Daoy (cell line): ENCODE measurements at regions not wholly inside any gene's neighbourhood (a gene's known extent, or its start where the extent isn't known, plus 50 kb on each side); places are given as distances from the start of the nearest gene placed in this dataset.

Experiments
- DNase-seq: peaks from one replicate; pipeline ENCODE4 v3.0.0-alpha.2; 2015; ENCODE audit warnings: low read depth

DNA sequence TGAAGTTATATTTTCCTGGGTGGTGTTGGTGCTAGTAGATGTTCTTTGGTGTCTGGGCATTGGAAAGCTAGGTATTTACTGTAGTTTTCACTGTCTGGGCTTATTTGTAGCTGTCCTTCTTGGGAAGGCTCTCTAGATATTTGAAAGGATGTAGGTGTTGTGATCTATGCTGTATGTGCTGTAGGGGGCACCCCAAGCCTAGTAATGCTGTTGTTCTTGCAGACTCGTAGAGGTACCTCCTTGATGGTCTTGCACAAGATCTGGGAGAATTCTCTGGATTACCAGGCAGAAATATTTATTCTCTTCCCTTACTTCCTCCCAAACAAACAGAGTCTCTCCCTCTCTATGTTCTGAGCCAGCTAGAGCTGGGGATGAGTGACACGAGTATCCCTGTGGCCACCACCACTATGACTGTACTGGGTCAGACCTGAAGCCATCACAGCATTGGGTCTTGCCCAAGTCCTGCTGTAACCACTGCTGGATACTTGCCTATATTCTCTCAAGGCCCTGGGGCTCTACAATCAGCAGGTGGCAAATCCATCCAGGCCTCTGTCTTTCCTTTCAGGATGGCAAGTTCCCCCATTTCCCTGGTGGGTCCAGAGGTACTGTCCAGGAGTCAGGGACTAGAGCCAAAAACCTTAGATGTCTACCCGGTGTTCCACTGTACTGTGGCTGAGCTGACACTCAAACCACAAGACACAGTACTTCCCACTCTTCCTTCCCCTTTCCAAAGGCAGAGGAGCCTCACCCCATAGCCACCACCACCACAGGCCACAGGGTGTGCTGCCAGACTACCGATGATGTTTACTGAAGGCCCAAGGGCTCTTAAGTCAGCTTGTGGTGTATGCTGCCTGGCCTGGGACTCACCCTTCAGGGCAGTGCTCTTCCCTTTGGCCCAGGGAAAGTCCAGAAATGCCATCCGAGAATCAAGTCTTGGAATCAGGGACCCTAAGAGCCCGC lies 195.2 kb upstream of the DPPA4 start:
- DNase-seq: no peak

DNA sequence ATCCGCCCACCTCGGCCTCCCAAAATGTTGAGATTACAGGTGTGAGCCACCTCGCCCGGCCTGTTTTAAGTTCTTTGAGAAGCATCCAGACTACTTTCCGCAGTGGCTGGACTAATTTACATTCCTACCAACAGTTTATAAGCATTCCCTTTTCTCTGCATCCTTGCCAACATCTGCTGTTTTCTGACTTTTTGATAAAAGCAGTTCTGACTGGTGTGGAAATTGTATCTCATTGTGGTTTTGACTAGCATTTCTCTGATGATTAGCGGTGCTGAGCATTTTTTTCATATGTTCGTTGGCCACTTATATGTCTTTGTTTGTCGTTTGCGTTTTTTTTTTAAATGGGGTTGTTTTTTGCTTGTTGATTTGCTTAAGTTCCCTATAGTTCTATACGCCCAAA lies 208.4 kb upstream of the DPPA4 start:
- DNase-seq: no peak

DNA sequence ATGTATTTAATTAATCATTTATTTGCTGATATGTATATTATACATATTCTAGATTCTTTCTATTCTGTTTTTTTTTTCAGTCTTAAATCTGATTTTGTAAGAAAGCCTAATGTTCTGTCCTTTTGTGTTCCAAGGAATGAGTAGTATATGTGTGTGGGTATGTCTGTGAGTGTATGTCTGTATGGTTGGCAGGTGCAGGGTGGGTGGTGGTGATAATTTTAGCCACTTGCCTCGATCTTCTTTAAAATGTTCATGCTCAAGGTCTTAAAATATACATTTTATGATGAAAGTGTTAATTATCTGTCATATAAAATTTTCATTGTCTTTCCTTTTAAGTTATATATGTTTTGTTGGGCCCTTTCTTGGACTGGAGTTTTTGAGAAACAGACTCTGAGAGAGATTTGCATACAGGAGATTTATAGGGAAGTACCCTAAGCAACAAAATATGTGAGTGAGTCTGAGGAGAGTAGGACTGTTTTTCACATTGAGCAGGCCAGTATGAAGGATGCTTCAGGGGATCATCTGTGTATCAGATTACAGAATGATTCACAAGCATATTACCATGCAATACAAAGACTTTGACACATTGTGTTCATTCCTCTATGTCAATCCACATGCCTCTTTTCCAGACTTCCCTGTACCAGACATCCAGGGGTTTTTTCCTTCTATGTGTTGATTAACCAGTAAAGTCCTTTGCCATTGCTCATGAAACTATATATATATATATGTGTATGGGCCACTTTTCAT lies 211.0 kb upstream of the DPPA4 start:
- DNase-seq: no peak

DNA sequence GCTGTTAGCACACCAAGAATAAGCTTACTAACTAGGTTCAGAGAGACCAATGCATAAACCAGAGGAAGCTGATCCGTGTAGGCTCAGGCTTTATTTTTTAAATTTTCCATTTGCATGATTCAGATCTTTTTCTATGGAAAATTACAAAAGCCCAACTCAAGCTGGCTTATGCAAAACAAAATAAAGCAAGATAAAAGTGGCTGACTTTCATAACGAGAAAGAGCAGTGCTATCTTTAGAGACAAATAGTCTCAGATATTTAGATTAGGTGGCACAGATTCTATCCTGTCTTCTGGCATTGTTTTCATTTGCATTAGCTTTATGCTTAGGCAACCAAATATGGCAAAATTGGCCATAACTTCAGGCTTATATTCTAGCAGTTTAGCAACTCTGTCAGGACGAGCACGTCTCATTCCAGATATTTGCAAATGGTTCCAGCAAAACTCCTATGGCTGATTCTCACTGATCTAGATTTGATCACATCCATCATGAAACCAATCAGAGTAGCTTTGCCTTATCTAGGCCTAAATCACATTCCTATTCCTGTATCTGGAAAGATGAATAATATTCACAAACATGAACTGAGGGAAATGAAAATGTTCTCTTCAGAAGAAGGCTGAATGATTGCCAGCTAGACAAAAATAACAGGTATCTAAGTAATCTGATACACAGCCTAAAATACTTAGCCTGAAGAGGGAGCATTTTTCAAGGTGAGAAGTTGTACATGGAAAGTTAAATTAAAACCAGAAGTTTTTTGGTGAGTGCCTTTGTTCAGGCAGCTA lies 216.4 kb upstream of the DPPA4 start:
- no peak for DNase-seq

DNA sequence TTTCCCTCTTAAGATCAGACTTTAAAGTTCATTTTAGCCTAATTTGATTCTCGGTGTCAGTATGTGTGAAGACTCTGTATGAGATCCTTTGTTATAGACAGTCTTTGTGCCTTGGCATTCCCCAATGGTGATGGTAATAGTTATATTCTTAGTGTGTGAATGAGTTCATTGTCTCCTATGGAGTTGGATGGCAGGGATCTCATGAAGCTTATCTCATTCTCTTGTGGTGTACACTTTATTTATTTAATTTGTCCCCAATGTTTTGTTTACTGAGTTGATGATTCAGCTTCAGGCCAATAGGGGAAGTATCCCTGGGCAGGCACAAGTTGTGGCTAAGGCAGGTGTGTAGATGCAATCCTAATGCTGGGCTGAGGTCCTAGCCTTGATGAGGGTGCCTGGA lies 222.0 kb upstream of the DPPA4 start:
- DNase-seq: no peak

DNA sequence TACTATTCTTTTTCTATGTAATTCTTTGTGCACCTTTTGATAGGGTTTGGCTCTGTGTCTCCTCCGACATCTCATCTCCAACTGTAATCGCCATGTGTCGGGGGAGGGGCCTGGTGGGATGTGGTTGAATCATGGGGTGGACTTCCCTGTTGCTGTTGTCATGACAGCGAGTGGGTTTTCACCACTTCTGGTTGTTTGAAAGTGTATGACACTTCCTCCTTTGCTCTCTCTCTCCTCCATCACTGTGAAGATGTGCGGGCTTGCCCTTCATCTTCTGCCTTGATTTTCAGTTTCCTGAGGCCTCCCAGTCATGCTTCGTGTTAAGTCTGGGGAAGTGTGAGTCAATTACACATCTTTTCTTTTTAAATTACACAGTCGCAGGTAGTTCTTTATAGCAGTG lies 225.8 kb upstream of the DPPA4 start:
- no peak for DNase-seq

DNA sequence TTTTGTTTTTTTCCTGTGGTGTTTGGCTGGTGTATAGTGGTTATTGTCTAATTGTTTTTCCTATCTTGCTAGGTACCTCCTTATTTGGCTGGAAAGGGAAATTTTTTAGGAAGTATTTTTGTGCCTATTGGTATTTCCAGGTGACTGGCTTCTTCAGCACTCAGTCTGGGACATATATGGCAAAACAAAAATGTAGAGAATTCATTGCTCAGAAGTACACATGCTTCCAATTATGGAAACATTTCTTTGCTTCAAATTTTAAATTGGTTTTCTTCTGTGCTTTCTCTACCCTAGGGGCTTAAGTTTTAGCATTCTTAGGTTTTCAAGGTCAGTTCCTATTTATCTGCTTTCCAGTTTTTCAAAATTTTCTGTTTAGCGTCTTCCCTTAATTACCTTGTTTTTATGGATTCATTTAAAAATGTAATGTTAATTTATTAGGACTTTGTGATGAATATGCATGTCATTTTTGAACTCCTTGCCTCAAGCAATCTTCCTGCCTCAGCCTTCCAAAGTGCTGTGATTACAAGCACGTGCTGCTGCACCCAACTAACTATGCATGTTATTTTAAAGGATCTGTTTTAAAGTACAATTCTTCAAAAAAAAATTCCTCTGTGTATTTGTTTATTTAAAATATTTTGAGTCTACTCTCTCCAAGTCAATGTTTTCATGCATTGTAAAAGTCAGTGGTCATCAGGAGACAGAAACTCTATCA lies 231.9 kb upstream of the DPPA4 start:
- no peak for DNase-seq

DNA sequence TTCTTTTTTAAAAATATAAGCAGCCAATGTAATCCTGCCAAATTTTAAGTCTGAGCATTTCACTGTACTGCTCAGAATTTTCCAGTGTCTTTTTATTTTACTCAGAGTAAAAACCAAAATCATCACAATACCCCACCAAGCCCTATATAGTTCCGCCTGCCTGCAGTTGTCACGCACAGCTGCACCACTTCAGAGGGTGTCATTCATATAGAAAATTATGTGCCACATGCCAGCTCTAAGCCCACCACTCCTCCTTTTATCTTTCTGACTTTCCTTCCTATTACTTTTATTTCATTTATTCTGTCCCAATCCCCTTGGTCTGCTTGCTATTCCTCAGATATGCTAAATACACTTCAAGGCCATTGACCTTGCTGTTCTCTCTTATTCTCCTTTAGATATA lies 233.1 kb upstream of the DPPA4 start:
- DNase-seq: no peak

DNA sequence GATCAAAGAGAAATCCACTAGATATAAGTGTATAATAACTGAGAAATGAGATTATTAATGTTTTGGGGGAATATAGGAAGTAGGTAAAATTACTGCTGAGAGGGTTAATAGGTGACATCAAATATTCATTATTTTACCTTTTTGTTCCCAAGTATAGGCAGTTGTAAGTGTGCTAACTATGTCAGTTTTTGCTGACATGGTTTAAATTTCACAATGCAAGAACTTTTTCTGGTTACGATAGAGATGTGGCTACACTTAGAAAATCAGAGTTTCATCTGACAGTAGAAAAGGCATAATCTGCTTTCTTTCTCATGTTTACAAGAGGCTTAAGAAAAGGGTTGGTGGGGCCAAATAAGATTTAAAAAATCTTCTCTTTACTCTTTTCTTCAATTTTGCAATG lies 235.0 kb upstream of the DPPA4 start:
- DNase-seq: no peak

DNA sequence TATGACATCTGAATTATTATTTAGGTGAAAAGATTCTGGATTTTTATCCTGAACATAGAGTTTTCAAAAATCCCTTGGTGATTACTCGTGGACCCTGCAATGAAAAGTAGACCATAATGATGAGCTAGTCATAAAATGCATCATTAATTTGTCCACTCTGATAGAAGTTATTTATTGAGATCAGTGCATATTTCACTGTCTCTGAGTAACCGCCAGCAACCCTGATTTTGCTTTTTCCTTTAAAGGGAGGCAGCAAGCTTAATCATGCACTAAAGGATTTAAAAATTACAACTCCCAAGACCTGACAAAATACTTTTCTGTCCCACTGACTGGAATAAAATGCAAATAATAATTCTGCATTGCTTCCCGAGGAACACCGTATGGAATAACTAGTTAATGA lies 259.6 kb upstream of the DPPA4 start:
- DNase-seq: no peak

DNA sequence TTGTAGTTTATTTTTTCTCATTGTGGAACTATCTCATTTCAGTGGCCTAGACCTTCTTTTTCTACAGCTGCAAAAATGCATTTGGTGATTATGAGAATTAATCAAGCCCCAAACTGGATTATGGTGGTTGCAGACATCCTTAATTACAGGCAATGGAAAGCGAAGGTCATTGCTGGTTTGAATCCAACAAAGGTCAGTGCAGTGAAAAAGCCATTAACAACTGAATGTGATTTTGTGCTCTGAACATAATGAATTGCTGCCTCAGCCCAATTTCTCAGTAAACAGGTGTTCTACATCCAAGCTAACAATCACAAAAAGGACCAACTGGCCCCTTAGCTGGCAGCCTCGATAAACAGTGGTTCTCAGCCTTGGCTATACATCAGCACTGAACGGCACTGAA lies 260.1 kb upstream of the DPPA4 start:
- DNase-seq: no peak

DNA sequence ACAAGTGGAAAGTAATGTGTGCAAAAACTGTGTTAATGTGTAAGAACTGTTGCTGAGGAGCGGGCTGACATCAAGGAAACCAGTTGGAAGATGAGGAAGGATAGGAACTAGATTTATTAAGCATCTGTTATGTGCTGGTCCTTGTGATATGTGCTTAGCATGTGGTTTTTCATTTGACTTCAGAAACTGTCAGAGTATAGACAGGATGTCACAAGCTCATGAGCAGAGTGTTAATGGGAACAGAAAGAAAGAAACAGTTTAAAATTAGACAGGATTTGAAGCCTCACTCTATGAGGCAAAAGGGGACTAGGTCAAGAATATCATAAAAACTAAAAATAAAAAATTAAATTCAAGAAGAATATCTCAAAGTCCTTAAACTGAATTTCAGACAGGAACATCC lies 270.6 kb upstream of the DPPA4 start:
- DNase-seq: no peak

DNA sequence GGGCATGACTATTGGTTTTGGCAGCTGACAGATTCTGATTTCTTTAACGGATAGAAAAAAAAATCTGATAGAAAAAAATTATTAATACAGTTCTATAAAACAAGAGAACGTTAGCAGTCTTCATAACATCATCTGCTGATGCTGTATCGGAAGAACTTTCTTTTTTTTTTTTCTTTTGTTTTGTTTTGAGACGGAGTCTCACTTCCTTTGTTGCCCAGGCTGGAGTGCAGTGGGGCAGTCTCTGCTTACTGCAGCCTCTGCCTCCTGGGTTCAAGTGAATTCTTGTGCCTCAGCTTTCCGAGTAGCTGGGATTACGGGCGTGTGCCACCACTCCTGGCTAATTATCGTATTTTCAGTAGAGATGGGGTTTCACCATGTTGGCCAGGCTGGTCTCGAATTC lies 271.2 kb upstream of the DPPA4 start:
- no peak for DNase-seq

DNA sequence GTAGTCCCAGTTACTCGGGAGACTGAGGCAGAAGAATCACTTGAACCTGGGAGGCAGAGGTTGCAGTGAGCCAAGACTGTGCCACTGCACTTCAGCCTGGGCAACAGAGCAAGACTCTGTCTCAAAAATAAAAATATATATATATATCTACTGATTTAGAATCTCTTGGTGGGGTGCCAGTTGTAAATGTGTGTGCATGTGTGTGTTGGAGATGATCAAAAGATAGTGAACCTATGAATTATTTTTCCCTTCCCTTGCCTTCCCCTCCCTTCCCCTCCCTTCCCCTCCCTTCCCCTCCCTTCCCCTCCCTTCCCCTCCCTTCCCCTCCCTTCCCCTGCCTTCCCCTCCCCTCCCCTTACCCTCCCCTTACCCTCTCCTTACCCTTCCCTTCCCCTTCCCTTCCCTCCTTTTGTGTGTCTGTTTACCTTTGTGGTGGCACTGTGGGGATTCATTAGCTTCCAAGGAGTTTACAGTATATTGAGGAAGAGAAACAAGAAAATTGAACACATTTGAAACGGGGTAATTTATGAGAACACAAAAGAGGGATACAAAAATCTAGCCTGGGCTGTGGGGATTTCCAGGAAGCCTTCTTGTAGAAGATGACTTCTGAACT lies 281.5 kb upstream of the DPPA4 start:
- no peak for DNase-seq

DNA sequence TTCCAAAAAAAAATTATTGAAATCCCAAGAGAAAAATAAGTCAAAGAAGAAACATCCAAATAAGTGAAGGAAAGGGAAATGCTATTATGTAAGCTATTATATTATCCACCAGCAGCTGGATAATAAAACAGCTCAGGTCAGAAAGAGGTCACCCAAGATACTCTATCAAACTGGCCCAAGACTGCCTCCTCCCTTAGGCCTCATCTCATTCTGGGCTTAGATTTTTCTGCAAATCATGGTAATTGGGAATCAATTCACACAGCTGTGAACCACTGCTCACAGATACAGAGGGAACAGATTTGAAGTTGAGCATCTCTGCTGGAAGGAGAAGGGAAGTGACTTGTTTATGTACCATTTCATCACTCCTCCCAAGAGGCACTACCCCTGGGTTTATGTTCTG lies 294.6 kb upstream of the DPPA4 start:
- DNase-seq: no peak

DNA sequence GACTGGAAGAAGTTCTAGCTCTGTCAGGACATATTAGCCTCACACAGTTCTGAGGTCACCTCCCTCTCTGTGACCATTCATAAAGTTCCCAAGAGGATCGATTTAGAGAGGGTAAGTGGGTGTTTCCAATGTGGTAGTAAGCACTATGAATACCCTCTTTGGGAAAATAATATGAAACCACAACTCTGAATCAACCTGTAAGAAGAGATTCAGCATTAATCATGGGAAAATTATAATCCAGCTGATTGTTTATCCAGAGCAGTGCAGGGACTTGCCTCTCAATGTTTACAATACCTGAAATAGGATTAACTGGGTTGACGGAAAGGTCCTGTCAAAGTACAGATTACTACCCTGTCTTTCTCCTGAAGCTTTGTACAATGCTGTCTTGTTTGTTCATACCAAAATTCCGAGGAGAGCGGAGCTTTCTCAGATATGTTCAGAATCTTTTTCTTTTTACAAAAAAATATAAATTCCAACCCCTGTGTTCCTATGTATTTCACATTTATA lies 302.9 kb upstream of the DPPA4 start:
- DNase-seq: no peak

DNA sequence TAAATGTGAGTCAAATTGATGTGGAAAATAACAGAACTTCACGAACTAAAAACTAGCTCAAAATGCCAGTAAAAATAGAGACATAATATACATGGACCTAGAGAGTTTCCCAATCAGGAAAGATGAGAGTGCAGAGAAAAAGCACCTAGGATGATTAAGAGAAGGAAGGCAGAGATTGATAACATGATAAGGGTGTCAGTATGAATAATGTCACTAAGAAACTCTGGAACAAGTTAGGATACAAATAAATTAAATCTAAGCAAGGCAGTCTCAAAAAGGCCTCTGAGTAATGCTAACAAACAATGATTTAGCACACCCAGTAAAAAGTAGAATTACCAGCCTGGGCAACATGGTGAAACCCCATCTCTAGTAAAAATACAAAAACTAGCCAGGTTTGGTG lies 304.7 kb upstream of the DPPA4 start:
- no peak for DNase-seq

DNA sequence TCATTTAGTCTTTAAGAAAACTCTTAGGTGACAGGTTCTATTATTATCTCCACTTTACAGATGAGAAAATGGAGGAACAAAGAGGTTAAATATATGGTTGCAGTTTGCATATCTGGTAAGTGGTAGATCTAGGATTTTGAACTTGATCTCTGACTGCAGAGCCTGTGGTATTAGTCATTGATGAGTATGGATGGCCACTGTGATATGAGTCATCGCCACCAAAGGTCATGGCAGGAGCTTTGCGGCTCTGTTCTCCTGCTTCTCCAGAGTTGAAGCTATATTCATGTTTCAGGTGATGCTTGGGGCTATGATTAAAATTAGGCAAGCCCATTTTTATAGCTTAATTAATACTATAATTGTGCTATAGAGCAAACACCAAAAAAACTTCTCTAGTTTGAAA lies 306.2 kb upstream of the DPPA4 start:
- DNase-seq: no peak

DNA sequence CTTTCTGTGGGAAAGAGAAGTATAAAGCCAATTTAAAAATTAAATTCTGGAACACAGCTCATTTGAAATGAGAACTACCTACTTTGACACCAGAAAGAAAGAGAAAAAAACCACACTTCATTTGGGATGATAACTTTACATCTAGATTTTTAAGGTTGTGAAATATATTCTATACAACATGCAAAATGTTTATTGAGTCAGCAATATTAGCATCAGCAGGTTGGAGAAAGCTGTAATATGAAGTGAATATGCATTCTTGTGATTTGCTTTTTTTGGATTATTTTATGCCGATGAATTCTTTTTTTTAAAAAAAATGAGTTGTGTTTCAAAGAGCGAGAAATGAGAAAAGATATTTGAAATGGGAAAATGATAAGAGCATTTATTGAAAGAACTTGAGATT lies 307.0 kb upstream of the DPPA4 start:
- no peak for DNase-seq

DNA sequence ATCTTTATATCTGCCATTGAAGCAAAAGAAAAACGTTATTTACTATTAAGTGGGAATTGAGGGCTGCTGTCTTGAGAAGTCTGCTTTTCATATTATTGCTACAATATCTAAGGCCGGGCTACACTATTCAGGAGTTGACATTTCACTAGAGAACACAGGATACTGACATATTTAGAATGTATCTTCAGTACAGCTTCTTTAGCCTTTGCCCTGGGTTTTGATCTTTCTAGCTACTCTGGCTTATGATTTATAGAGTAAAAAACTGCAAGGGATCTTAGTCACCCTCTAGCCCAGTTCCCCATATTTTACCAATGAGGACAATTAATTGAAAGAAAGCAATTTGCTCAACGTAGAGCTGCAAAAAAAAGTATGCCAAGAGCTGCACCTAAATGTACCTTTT lies 307.4 kb upstream of the DPPA4 start:
- no peak for DNase-seq

DNA sequence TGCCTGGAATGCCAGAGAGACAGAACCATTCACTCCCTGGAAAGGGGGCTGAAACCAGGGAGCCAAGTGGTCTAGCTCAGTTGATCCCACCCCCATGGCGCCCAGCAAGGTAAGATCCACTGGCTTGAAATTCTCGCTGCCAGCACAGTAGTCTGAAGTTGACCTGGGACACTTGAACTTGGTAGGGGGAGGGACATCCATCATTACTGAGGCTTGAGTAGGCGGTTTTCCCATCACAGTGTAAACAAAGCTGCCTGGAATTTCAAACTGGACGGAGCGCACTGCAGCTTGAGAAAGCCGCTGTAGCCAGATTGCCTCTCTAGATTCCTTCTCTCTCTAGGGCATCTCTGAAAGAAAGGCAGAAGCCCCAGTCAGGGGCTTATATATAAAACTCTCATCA lies 310.7 kb upstream of the DPPA4 start:
- DNase-seq: no peak
